NCI-H146 (cell line): ENCODE measurements at regions not wholly inside any gene's neighbourhood (a gene's known extent, or its start where the extent isn't known, plus 50 kb on each side); places are given as distances from the start of the nearest gene placed in this dataset.
"Not testable (repeated sequence)": the region's sequence is repeated elsewhere in the genome, so short reads cannot be mapped to it uniquely, and the experiment has no call there.

Experiments
- DNase-seq: peaks from one replicate; lab custom pipeline; 2025; lab: John Stamatoyannopoulos, UW

DNA sequence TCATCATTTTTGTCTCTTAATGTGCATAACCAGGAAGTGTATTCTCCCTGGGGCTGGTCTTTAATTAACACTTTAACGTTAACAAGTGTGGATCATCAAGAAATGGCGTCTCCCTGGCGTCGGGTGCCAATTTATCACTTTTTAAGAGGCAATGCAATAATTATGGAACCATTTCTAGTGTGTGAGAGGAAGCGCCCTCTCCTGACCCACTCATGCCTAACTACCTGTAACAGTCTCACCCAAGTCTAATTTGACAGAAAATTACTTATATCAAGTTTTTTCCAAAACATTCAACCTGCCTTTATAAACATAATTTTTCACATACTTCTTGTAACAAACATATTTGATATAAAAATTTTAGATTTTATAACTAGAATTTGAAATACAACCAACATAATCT lies 905.3 kb upstream of the MDGA2 start:
- DNase-seq, result no peak

- no peak for DNase-seq
Observed at GRCh38 chr14:48575772-48576171, 900.4 kb upstream of the MDGA2 start.

DNA sequence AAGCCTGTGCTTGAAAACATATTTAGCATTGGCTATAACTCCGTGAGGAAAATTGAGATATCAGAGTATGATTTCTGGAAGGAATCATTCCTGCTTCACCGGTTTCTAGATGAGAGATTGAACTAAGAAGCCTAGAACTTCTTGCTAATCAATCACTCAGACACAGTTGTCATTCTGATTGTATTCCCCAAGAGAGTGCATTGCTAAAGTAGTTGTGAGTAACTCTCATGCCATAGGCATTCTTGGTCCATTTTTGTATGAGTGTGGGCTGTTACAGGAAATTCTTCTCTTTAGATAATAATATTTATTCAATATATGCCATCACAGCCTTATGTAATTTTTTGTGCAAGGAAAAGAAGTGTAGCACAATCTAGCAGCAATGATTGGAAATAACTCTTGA lies 893.3 kb upstream of the MDGA2 start:
- DNase-seq, result no peak

DNA sequence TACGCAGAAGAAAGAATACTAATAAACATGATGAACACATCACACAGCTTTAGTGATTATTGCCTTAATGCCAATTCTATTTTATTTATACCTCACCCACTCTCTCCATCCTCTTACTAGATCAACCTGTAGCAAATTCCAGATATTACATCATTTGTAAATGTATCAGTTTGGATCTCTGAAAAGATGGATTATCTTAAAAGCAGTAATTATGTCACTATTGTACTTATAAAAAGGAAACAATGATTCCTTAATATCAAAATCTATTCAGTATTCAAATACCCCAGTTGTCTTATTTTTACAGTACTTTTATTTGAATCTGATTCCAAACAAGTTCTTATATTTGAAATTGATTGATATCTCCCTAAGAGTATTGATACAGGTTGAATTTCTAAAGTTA lies 892.8 kb upstream of the MDGA2 start:
- no peak for DNase-seq

DNA sequence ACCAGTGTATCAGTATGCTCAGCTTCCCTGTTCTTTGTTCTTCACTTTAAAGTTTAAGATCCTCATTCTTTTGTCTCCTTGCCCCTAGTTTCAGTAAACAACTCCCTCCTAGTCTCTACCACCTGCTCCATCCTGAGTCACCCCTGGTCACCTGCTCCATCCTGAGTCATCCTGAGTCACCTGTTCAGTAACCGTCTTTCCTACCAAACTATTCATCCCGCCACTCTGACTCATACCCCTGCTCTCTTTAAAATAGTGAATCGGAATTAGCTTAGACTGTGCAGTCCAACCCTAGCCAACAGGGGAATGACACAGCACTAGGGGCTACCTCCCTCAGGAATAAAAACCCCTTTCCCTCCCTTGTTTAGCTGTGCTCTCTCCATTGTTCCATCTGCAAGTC lies 888.1 kb upstream of the MDGA2 start:
- no peak for DNase-seq

- DNase-seq, result not testable (repeated sequence)
Observed at GRCh38 chr14:48561438-48561837, 886.0 kb upstream of the MDGA2 start.

GRCh38 chr14:48560421-48560820 lies 885.0 kb upstream of the MDGA2 start:
- no peak for DNase-seq

DNA sequence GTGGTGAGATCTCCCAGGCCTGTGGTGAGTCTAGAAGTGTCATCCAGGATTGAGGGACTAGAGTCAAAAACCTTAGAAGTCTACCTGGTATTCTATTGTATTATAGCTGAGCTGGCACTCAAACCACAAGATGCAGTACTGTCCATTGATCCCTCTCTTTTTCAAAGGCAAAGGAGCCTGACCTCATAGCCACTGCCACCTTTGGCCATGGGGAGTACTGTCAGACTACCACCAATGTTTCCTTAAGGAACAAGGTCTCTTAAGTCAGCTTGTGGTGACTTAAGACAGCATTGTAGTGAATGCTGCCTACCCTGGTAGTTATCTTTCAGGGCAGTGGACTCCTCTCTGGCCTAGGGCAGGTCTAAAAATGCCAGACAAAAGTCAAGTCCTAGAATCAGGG lies 878.0 kb upstream of the MDGA2 start:
- no peak for DNase-seq

GRCh38 chr14:48546996-48547395 lies 871.6 kb upstream of the MDGA2 start:
- DNase-seq, result no peak

DNA sequence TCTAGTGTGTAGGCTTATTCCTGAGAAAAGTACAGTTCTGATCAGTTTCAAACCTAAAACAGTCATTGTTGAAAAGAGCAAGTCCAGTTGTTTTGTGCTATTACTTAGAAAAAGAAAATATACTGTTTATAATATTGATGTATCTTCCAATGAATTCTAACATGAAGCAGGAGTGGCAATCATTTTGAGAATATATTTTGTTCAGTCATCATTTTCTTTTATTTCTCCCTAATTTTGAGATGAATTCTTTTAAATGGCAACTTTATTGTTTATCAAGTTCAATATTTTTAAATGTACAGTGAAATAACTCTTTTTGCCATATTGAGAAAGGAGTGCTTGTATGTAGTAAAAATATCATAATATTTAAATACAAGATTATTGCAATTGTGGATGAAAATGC lies 862.2 kb upstream of the MDGA2 start:
- DNase-seq, result no peak

DNA sequence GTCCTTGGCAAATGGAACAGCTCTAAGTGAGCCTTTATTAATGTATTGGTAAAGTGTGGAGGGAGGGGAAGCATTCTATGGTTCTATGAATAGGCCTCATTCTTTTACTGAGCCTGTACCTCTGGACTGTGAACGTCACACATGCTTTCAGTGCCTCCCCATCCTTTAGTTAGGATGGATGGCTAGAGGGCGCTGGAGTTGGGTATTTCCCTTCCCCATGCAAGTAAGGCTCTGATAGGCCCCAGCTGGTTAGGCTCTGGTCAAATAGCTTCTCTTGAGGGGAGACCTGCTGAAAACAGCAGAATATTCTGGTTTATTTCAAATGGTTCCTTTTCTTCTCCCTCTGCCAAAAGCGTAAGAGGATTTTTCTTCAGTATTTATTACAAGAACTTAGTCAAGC lies 860.9 kb upstream of the MDGA2 start:
- DNase-seq, result no peak

DNA sequence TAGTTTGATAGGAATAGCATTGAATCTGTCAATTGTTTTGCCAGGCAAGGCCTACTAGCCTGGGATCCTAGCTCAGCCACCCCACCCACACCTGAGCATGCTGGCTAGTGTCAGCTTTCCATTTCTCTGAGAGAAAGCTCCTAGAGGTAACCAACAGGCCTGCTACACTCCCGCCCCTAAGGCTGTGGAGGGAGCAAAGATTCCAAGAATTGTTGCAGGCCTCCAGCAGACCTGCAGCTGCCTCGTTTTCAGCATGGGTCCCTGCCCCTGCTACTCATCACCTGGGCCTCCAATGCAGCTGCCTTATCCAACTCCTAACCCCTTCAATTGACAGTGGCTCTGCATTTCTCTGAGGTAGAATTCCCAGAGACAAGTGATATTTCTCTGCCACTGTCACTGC lies 852.4 kb upstream of the MDGA2 start:
- DNase-seq, result no peak

GRCh38 chr14:48526307-48526706 lies 850.9 kb upstream of the MDGA2 start:
- no peak for DNase-seq

- no peak for DNase-seq
Observed at GRCh38 chr14:48504921-48505320, 829.5 kb upstream of the MDGA2 start.

- no peak for DNase-seq
Observed at GRCh38 chr14:48490756-48491155, 815.4 kb upstream of the MDGA2 start.

DNA sequence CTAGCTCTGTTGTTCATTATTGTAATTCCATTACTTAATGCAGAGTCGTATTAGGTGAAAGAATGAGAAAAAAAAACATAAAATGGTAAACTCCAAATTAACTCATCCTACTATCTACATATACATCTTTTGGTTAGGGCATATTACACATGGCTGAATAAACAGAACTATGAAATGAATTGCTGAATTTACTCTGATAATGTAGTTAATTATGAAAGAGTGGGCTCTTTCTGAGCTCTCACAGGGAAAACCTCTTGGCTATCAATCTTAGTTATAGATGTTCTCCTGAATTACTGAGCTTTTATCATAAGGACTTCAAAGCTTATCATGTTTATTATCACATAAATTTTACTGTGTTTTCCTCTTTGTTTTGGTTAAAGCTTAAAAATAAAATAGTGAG lies 798.5 kb upstream of the MDGA2 start:
- no peak for DNase-seq

DNA sequence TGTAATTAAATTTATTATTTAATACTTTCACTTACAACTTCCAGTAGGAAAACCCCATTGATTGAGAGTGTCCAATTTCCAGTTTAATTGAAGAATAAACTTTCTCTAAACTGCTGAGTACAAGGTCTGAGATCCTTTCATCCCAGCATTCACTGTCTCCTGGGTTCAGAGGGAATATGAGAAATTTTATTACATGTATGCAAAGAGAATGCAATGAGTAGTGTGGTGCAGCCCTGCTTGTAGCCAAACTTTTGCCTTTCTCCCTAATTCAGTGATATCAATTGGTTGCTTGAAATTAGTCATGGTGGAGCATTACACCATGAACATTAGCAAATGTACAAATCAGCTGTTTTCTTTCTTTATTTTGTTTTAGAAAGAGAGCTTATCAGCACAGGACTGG lies 780.6 kb upstream of the MDGA2 start:
- DNase-seq, result no peak

DNA sequence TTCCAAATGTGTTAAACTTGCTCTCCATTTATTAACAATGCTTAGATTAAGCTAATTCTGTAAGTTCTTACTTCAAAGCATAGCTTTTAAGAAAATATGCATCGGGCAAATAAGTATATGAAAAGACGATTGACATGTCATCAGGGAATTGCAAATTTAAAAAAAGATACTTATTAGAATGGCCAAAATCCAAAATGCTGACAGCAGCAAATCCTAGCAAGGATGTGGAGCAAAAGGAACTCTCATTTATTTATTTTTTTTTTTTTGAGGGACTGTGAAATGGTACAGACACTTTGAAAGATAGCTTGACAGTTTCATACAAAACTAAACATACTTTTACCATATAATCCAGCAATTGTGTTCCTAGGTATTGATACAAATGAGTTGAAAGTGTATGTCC lies 779.5 kb upstream of the MDGA2 start:
- DNase-seq, result no peak

GRCh38 chr14:48452437-48452995 lies 777.1 kb upstream of the MDGA2 start:
- no peak for DNase-seq

- DNase-seq, result no peak
Observed at GRCh38 chr14:48435221-48435620, 759.8 kb upstream of the MDGA2 start.

DNA sequence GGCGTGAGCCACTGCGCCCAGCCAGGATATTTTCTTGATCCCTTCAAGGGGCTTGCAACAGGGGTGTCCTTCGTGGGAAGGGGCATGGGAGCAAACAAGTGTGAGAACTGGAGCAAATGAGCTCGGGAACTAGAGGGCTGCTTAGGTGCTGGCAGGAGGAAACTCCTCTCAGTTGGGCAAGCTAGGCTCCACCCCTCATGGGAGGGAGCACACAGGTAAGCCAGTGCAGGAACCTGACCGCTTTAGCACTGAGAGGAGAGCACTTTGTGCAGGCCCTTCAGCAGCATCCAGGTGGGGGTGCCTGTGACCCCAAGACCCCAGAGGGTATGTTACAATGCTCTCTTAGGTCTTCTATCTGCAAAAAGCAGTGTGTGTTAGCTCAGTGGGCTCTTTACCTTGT lies 755.4 kb upstream of the MDGA2 start:
- DNase-seq, result no peak

DNA sequence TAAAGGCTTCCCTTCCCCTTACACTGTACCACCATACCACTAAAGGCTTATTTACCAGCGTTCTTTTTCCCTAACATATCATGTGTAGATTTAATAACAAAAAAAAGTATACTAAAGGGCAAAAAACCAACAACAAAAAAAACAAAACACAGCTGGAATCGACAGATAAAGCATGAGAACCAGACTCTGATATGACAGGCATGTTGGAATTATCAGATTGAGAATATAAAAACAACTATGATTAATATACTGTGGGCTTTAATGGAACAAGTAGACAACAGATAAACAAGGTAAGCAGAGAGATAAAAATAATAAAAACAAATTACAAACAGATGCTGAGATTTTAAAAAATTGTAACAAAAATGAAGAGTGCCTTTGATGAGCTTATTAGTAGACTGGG lies 754.1 kb upstream of the MDGA2 start:
- no peak for DNase-seq

- no peak for DNase-seq
Observed at GRCh38 chr14:48417715-48418500, 742.5 kb upstream of the MDGA2 start.

GRCh38 chr14:48401321-48401720 lies 725.9 kb upstream of the MDGA2 start:
- no peak for DNase-seq
